Activated CD4-positive, alpha-beta T cell treated with anti-CD3 and anti-CD28 coated beads, Interleukin-2, amount 10 ng/mL, durations not matched to agents 24 days and 14 days (primary cell): ENCODE measurements at regions not wholly inside any gene's neighbourhood (a gene's known extent, or its start where the extent isn't known, plus 50 kb on each side); places are given as distances from the start of the nearest gene placed in this dataset.
"Not testable (repeated sequence)": the region's sequence is repeated elsewhere in the genome, so short reads cannot be mapped to it uniquely, and the experiment has no call there.

ENCODE experiments used
- DNase-seq: peaks from one replicate; pipeline ENCODE4 v3.0.0; 2022
- H3K27ac Mint-ChIP-seq: one replicate; pipeline ENCODE4 v1.8.0; 2022; ENCODE audit warnings: mild to moderate bottlenecking, mixed read lengths
- H3K27me3 Mint-ChIP-seq: one replicate; pipeline ENCODE4 v1.8.0; 2022; ENCODE audit warnings: mixed read lengths
- H3K36me3 Mint-ChIP-seq: one replicate; pipeline ENCODE4 v1.8.0; 2022; ENCODE audit warnings: low read depth, mild to moderate bottlenecking, mixed read lengths
- H3K4me1 Mint-ChIP-seq: one replicate; pipeline ENCODE4 v1.8.0; 2021; ENCODE audit warnings: mixed read lengths
- H3K4me3 Mint-ChIP-seq: one replicate; pipeline ENCODE4 v1.8.0; 2022; ENCODE audit warnings: mild to moderate bottlenecking, moderate library complexity, mixed read lengths
- H3K9me3 Mint-ChIP-seq: one replicate; pipeline ENCODE4 v1.8.0; 2021; ENCODE audit warnings: mixed read lengths
- intact Hi-C: fragments of 100-400 bp; cut with micrococcal nuclease; formaldehyde crosslinking; loops from one replicate; pipeline ENCODE4 v1.15.1; 2023

DNA sequence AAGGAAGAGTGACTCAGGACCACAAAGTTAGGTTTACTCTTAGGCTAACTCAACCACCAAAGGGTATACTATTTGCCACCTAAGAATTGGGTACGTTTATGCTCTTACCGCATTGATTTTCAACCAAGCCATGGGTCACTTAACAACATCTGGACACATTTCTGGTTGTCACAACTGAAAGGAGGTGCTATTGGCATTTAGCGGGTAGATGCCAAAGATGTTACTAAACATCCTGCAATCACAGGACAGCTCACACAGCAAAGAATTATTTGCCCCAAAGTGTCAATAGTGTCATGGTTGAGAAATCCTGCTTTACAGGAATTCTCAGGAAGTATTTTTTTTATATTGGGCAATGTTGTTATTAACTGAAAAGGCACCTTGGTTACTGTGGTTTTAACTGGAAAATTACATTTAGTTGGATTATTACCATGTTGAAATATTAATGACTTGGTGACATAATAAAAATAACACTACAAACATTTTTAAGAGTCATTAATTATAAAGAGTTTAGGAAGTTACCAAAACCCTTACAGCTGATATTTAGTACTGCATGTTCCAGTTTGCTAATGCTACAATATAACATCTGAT lies 185.0 kb upstream of the TMEM196 start:
- Mint-ChIP-seq H3K4me3 (no peak overlapping the region), H3K9me3 (peaks cover 1% of the 10 kb centered on the region), H3K27me3 (no peaks in the 10 kb centered on the region), H3K36me3 (no peaks in the 10 kb centered on the region), H3K4me1 (no peaks in the 10 kb centered on the region), H3K27ac (no peak overlapping the region)
- intact Hi-C loops = no loop called here
- DNase-seq = no peak

GRCh38 chr7:19957664-19958063 lies 184.2 kb upstream of the TMEM196 start:
- Mint-ChIP-seq H3K4me3 (no peak overlapping the region), H3K27me3 (no peaks in the 10 kb centered on the region), H3K4me1 (no peaks in the 10 kb centered on the region), H3K36me3 (no peaks in the 10 kb centered on the region), H3K9me3 (peaks cover 6% of the 10 kb centered on the region), H3K27ac (no peak overlapping the region)
- no peak for DNase-seq
- intact Hi-C loops = no loop called here

DNA sequence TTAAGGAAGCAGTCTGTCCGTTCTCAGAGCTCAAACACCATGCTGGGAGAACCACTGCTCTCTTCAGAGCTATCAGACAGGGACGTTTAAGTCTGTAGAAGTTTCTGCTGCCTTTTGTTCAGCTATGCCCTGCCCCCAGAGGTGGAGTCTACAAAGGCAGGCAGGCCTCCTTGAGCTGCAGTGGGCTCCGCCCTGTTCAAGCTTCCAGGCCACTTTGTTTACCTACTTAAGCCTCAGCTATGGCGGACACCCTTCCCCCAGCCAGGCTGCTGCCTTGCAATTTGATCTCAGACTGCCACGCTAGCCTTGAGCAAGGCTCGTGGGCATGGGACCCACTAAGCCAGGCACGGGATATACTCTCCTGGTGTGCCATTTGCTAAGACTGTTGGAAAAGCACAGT lies 180.7 kb upstream of the TMEM196 start:
- H3K4me1 Mint-ChIP-seq, H3K4me3 Mint-ChIP-seq, H3K27me3 Mint-ChIP-seq, H3K27ac Mint-ChIP-seq, DNase-seq, H3K36me3 Mint-ChIP-seq, intact Hi-C loops: not testable (repeated sequence)
- peaks cover 20% of the 10 kb centered on the region for H3K9me3 Mint-ChIP-seq

GRCh38 chr7:19953411-19953810 lies 180.0 kb upstream of the TMEM196 start:
- H3K27me3 Mint-ChIP-seq, H3K4me1 Mint-ChIP-seq, DNase-seq, intact Hi-C loops, H3K36me3 Mint-ChIP-seq, H3K27ac Mint-ChIP-seq, H3K4me3 Mint-ChIP-seq: not testable (repeated sequence)
- peaks cover 25% of the 10 kb centered on the region for H3K9me3 Mint-ChIP-seq

DNA sequence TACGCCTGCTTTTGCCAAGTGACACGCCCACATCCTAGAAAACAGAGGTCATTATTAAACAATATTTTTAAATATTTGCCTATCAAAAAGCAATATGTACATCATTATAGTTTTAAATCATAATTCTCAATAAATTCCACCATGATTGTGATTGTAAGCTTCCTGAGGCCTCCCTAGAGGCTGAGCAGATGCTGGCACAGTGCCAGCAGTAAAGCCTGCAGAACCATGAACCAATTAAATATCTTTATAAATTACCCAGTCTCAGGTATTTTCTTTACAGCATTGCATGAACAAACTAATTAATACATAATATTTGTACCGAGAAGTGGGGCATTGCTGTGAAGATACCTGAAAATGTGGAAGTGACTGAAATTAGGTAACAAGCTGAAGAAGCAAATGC lies 174.7 kb upstream of the TMEM196 start:
- no peak for DNase-seq
- no peak overlapping the region for H3K27ac Mint-ChIP-seq
- no peaks in the 10 kb centered on the region for H3K36me3 Mint-ChIP-seq
- H3K27me3 Mint-ChIP-seq = no peaks in the 10 kb centered on the region
- H3K4me3 Mint-ChIP-seq = no peak overlapping the region
- H3K4me1 Mint-ChIP-seq = no peaks in the 10 kb centered on the region
- H3K9me3 Mint-ChIP-seq = peaks cover 21% of the 10 kb centered on the region
- intact Hi-C loops = no loop called here

- H3K4me1 Mint-ChIP-seq = no peaks in the 10 kb centered on the region
- intact Hi-C loops = no loop called here
These were observed 171.1 kb upstream of the TMEM196 start for GRCh38 chr7:19944363-19945120.

DNA sequence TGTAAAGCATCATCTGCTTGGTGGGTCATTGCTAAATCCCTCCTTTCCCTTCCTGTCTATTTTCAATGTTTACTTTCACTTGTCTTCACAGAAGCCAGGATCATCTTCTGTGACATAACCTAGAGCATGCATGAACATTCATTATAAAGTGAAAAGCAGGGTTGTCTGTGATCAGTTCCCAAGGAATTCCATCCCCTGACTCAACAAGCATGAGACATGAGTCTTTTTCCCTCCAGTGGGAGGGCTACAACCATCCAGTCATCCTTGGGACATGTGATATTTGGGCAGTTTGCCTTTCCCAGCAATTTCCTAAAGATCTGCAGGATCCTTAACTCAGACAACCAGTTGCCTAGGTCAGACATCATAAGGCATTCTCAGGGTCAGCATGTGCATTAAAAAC lies 166.3 kb upstream of the TMEM196 start:
- Mint-ChIP-seq H3K4me3 (no peak overlapping the region), H3K9me3 (no peaks in the 10 kb centered on the region), H3K36me3 (no peaks in the 10 kb centered on the region), H3K27me3 (no peaks in the 10 kb centered on the region), H3K27ac (no peak overlapping the region), H3K4me1 (no peaks in the 10 kb centered on the region)
- intact Hi-C loops = no loop called here
- no peak for DNase-seq

More at GRCh38 chr7:19944363-19945120, 171.1 kb upstream of the TMEM196 start:
- peaks cover 8% of the 10 kb centered on the region for H3K9me3 Mint-ChIP-seq
- no peak overlapping the region for H3K4me3 Mint-ChIP-seq
- H3K27me3 Mint-ChIP-seq = no peaks in the 10 kb centered on the region
- no peak for DNase-seq
- no peak overlapping the region for H3K27ac Mint-ChIP-seq
- H3K36me3 Mint-ChIP-seq = no peaks in the 10 kb centered on the region

GRCh38 chr7:19932549-19933249 lies 159.3 kb upstream of the TMEM196 start:
- Mint-ChIP-seq H3K4me3 (no peak overlapping the region), H3K27me3 (no peaks in the 10 kb centered on the region), H3K4me1 (peaks cover 3% of the 10 kb centered on the region), H3K27ac (no peak overlapping the region), H3K36me3 (no peaks in the 10 kb centered on the region), H3K9me3 (no peaks in the 10 kb centered on the region)
- no peak for DNase-seq
- intact Hi-C loops = no loop called here

DNA sequence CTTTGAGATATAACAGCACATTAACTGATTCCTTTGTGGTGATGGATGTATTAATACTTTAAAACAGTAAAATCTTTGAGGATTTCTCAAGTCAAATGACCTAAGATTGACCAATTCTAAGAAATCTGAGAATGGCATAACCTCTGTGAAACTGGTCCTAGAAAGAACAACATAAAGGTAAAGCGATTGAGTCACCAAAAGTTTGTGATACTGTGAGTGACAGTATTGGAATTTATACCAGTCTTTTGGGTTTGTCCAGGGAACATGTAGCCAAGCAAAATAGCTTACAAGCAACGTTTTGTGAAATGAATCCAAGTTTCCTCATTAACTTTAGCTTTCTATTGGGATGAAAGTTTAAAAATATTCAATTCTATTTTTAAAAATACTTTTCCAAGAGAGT lies 157.4 kb upstream of the TMEM196 start:
- intact Hi-C loops = no loop called here
- Mint-ChIP-seq H3K36me3 (no peaks in the 10 kb centered on the region), H3K9me3 (no peaks in the 10 kb centered on the region), H3K4me1 (peaks cover 3% of the 10 kb centered on the region), H3K4me3 (no peak overlapping the region), H3K27me3 (no peaks in the 10 kb centered on the region), H3K27ac (no peak overlapping the region)
- no peak for DNase-seq

GRCh38 chr7:19930051-19930450 lies 156.6 kb upstream of the TMEM196 start:
- Mint-ChIP-seq H3K27ac (no peak overlapping the region), H3K9me3 (no peaks in the 10 kb centered on the region), H3K4me3 (no peak overlapping the region), H3K4me1 (peaks cover 3% of the 10 kb centered on the region), H3K27me3 (no peaks in the 10 kb centered on the region), H3K36me3 (no peaks in the 10 kb centered on the region)
- DNase-seq = no peak
- intact Hi-C loops = no loop called here

- no peaks in the 10 kb centered on the region for H3K27me3 Mint-ChIP-seq
- H3K4me1 Mint-ChIP-seq = peaks cover 3% of the 10 kb centered on the region
- intact Hi-C loops = no loop called here
- no peak overlapping the region for H3K4me3 Mint-ChIP-seq
- H3K9me3 Mint-ChIP-seq = no peaks in the 10 kb centered on the region
- peak overlapping the region; percentile 58 for H3K27ac Mint-ChIP-seq
- DNase-seq = no peak
- no peaks in the 10 kb centered on the region for H3K36me3 Mint-ChIP-seq
These were observed 154.8 kb upstream of the TMEM196 start for GRCh38 chr7:19928247-19928646.

DNA sequence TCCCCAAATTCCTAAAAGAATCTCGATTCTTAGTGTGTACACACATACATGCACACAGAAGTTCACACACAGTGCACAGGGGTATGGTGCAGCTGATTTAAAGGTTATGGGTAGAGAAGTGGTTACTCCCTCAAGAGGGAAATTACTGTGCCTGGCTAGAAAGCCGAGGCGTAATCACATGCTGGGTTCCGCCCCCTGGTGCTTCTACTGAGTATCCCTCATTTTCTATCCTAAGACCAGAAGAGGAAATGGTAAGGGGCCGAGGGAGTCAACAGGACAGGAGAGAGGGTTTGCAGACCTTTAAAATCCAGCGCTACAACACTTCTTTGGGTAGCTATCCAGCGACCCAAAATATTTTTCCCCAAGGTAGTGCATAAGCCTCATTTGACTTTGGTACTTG lies 147.3 kb upstream of the TMEM196 start:
- no peaks in the 10 kb centered on the region for H3K9me3 Mint-ChIP-seq
- no peak overlapping the region for H3K27ac Mint-ChIP-seq
- DNase-seq = no peak
- no peaks in the 10 kb centered on the region for H3K4me1 Mint-ChIP-seq
- intact Hi-C loops = no loop called here
- no peak overlapping the region for H3K4me3 Mint-ChIP-seq
- H3K36me3 Mint-ChIP-seq = no peaks in the 10 kb centered on the region
- H3K27me3 Mint-ChIP-seq = no peaks in the 10 kb centered on the region

- Mint-ChIP-seq H3K9me3 (no peaks in the 10 kb centered on the region), H3K27me3 (no peaks in the 10 kb centered on the region), H3K27ac (no peak overlapping the region), H3K4me3 (no peak overlapping the region), H3K36me3 (no peaks in the 10 kb centered on the region), H3K4me1 (no peaks in the 10 kb centered on the region)
- DNase-seq = no peak
- intact Hi-C loops = no loop called here
These were observed 146.7 kb upstream of the TMEM196 start for GRCh38 chr7:19920166-19920565.

- Mint-ChIP-seq H3K27ac (no peak overlapping the region), H3K4me3 (no peak overlapping the region), H3K36me3 (no peaks in the 10 kb centered on the region), H3K9me3 (no peaks in the 10 kb centered on the region), H3K27me3 (no peaks in the 10 kb centered on the region), H3K4me1 (no peaks in the 10 kb centered on the region)
- intact Hi-C loops = no loop called here
- no peak for DNase-seq
These were observed 146.1 kb upstream of the TMEM196 start for GRCh38 chr7:19919261-19920095.
